HCT116 (cell line): ENCODE measurements at regions not wholly inside any gene's neighbourhood (a gene's known extent, or its start where the extent isn't known, plus 50 kb on each side); places are given as distances from the start of the nearest gene placed in this dataset.

ENCODE experiments used
- ATAC-seq: fragments of 200-7000 bp; cut with Tn5 transposase; 2 replicates; pipeline ENCODE4 v1.9.1; 2020; ENCODE audit warnings: mild to moderate bottlenecking, moderate library complexity
- BruUV-seq: library from RNA; stranded (reverse); fragments of 400-500 nt; replicated peaks from 2 replicates; lab custom pipeline; 2021; lab: Mats Ljungman, UMichigan
- CTCF ChIA-PET: fragments of 300-600 bp; sonication (Branson Sonifier 250); formaldehyde crosslinking; loops from one replicate; lab custom pipeline; 2021; ENCODE audit warnings: antibody characterized with exemption; lab: Charles Lee
- POLR2A ChIA-PET: fragments of 300-600, 350-600 bp; sonication (Branson Sonifier 250); formaldehyde crosslinking; loops from one replicate; lab custom pipeline; 2021; ENCODE audit warnings: antibody characterized with exemption; lab: Charles Lee
- RAD21 ChIA-PET, 2 experiments: fragments of 300-600 bp; sonication (Branson Sonifier 250); formaldehyde crosslinking; loops; one replicate each; lab custom pipeline; 2023; ENCODE audit warnings: low total read pairs in 2 of 2; ENCODE audit not compliant: uncharacterized antibody in 2 of 2, unreplicated experiment in 2 of 2, low non-redundant PET in 1 of 2; lab: Charles Lee
- DNase-seq: peaks from one replicate; pipeline ENCODE4 v3.0.0-alpha.2; 2010; ENCODE audit warnings: low read depth, low spot score
- H2AFZ ChIP-seq: fragments of 200-600 bp; shearing (Covaris generic), sonication (generic); 2 replicates; pipeline ENCODE4 v1.6.1; 2017; ENCODE audit warnings: low read depth, mixed run types, mixed read lengths, antibody characterized with exemption, low read length; ENCODE audit not compliant: poor library complexity, severe bottlenecking
- H3K27ac ChIP-seq: 2 replicates; pipeline ENCODE4 v1.5.1; 2012; ENCODE audit warnings: low read depth, low read length
- H3K27me3 ChIP-seq: fragments of 200-600 bp; sonication (generic); 2 replicates; pipeline ENCODE4 v1.6.1; 2016; ENCODE audit warnings: mixed run types, low read length, mixed read lengths; ENCODE audit not compliant: insufficient read depth
- H3K36me3 ChIP-seq, 2 experiments: fragments of 200-500 bp in 1 of 2; fragments of 200-600 bp in 1 of 2; sonication (Bioruptor generic) in 1 of 2; sonication (generic) in 1 of 2; 2 replicates each; pipeline versions ENCODE4 v1.5.1 to v1.6.1; 2014 to 2016; ENCODE audit warnings: low read length in 2 of 2, inconsistent platforms in 1 of 2, mixed read lengths in 1 of 2, mixed run types in 1 of 2; ENCODE audit not compliant: insufficient read depth in 2 of 2, control insufficient read depth in 1 of 2
- H3K4me1 ChIP-seq, 2 experiments: fragments of 200-600 bp in 1 of 2; sonication (generic) in 1 of 2; 2 replicates each; pipeline versions ENCODE4 v1.5.1 to v1.6.1; 2012 to 2017; ENCODE audit warnings: low read length in 2 of 2, inconsistent platforms in 1 of 2, mild to moderate bottlenecking in 1 of 2, mixed read lengths in 1 of 2, mixed run types in 1 of 2, moderate library complexity in 1 of 2; ENCODE audit not compliant: insufficient read depth in 2 of 2, control insufficient read depth in 1 of 2
- H3K4me2 ChIP-seq: fragments of 200-600 bp; sonication (generic); 2 replicates; pipeline ENCODE4 v1.6.1; 2017; ENCODE audit warnings: mixed run types, low read length, mixed read lengths
- H3K4me3 ChIP-seq, 2 experiments: fragments of 200-600 bp in 1 of 2; sonication (generic) in 1 of 2; replicated peaks in 1 of 2; 2 replicates each; pipeline ENCODE4 v1.5.1; 2011 to 2016; ENCODE audit warnings: low read length in 2 of 2, control low read depth in 1 of 2, low read depth in 1 of 2, mild to moderate bottlenecking in 1 of 2, mixed read lengths in 1 of 2, mixed run types in 1 of 2
- H3K79me2 ChIP-seq: fragments of 200-600 bp; sonication (generic); 2 replicates; pipeline ENCODE4 v1.6.1; 2017; ENCODE audit warnings: mild to moderate bottlenecking, mixed run types, low read length, moderate library complexity, mixed read lengths; ENCODE audit not compliant: insufficient read depth
- H3K9ac ChIP-seq: fragments of 200-600 bp; sonication (generic); 2 replicates; pipeline ENCODE4 v1.6.1; 2016; ENCODE audit warnings: low read length, mixed read lengths
- H3K9me2 ChIP-seq: fragments of 200-600 bp; sonication (generic), shearing (Covaris generic); 2 replicates; pipeline ENCODE4 v1.6.1; 2017; ENCODE audit warnings: mixed run types, mild to moderate bottlenecking, moderate library complexity; ENCODE audit not compliant: insufficient read depth
- H3K9me3 ChIP-seq, 2 experiments: fragments of 200-500 bp in 1 of 2; fragments of 200-600 bp in 1 of 2; sonication (Bioruptor generic) in 1 of 2; sonication (generic) in 1 of 2; 2 replicates each; pipeline ENCODE4 v1.6.1; 2014 to 2017; ENCODE audit warnings: low read length in 2 of 2, mixed read lengths in 2 of 2, inconsistent platforms in 1 of 2, low read depth in 1 of 2, mild to moderate bottlenecking in 1 of 2, mixed run types in 1 of 2, moderate library complexity in 1 of 2; ENCODE audit not compliant: control insufficient read depth in 1 of 2, insufficient read depth in 1 of 2
- H4K20me1 ChIP-seq: fragments of 200-600 bp; sonication (generic), shearing (Covaris generic); 2 replicates; pipeline ENCODE4 v1.6.1; 2017; ENCODE audit warnings: mixed run types, mild to moderate bottlenecking, moderate library complexity; ENCODE audit not compliant: insufficient read depth
- CEBPB ChIP-seq: IDR thresholded peaks from 2 replicates; pipeline ENCODE4 v1.6.1; 2012; ENCODE audit warnings: low read depth
- FOSL1 ChIP-seq: IDR thresholded peaks from 2 replicates; pipeline ENCODE4 v1.6.1; 2012; ENCODE audit warnings: low read depth
- MAX ChIP-seq: IDR thresholded peaks from 2 replicates; pipeline ENCODE4 v1.6.1; 2012
- RAD21 ChIP-seq: IDR thresholded peaks from 2 replicates; pipeline ENCODE4 v1.6.1; 2012; ENCODE audit warnings: low read depth, mild to moderate bottlenecking
- REST ChIP-seq: IDR thresholded peaks from 2 replicates; pipeline ENCODE4 v1.6.1; 2012; ENCODE audit warnings: low read depth
- ZFX ChIP-seq: fragments of 450-650 bp; IDR thresholded peaks from 2 replicates; pipeline ENCODE4 v1.6.1; 2017
- intact Hi-C: fragments of 100-400 bp; cut with micrococcal nuclease; formaldehyde crosslinking; loops from 2 replicates; pipeline ENCODE4 v1.10.0; 2022
- TF ChIP-seq, protein P1 (sequence below): IDR thresholded peaks from 2 replicates; pipeline ENCODE4 v1.6.1; 2011; ENCODE audit warnings: mild to moderate bottlenecking, low read length, moderate library complexity; ENCODE audit not compliant: insufficient replicate concordance; ENCODE audit errors: extremely low read depth

DNA sequence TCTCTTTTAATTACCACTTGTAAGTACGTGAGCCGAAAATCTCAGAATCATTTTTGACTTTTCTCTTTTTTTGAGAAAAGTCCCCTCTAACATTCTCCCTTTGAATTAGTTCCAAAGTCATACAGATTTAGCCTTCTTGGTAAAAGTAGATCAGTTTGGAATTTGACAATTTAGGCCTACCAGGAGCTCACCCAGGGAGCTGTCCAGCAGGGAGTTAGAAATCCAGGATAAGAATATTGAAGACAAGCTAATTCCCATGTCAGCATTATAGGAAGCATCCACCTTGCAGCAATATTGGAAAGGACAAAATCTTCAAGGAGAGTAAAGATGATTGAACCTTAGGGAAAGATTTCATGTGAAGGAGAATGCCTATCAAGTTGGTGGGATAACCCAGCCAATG, 352.2 kb upstream of the CPEB2 start:
- H3K36me3 ChIP-seq, result no peaks in the 10 kb centered on the region; a peak in 1 of 4 replicates
- no peak overlapping the region for H3K9ac ChIP-seq
- ChIA-PET POLR2A (no interaction called here), RAD21 (no interaction called here), CTCF (no interaction called here)
- DNase-seq, result no peak
- H3K27me3 ChIP-seq, result no peaks in the 10 kb centered on the region
- intact Hi-C loops, result no loop called here
- no peaks in the 10 kb centered on the region for H3K4me1 ChIP-seq
- no peak overlapping the region for H3K27ac ChIP-seq
- H3K9me2 ChIP-seq, result no peaks in the 10 kb centered on the region
- H4K20me1 ChIP-seq, result no peaks in the 10 kb centered on the region
- H3K9me3 ChIP-seq, result 0 out of 4 replicates have a peak, but pooled peaks cover 0 to 2% of the 10 kb centered on the region in 2 experiments
- no peak overlapping the region for H3K4me3 ChIP-seq
- TF ChIP-seq RAD21 (no peak), CEBPB (no peak), MAX (no peak), ZFX (no peak), FOSL1 (no peak), REST (no peak)
- TF ChIP-seq, protein P1, sequence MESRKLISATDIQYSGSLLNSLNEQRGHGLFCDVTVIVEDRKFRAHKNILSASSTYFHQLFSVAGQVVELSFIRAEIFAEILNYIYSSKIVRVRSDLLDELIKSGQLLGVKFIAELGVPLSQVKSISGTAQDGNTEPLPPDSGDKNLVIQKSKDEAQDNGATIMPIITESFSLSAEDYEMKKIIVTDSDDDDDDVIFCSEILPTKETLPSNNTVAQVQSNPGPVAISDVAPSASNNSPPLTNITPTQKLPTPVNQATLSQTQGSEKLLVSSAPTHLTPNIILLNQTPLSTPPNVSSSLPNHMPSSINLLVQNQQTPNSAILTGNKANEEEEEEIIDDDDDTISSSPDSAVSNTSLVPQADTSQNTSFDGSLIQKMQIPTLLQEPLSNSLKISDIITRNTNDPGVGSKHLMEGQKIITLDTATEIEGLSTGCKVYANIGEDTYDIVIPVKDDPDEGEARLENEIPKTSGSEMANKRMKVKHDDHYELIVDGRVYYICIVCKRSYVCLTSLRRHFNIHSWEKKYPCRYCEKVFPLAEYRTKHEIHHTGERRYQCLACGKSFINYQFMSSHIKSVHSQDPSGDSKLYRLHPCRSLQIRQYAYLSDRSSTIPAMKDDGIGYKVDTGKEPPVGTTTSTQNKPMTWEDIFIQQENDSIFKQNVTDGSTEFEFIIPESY, result no peak
- no peak overlapping the region for H2AFZ ChIP-seq
- H3K79me2 ChIP-seq, result no peaks in the 10 kb centered on the region
- no peak for ATAC-seq
- BruUV-seq, result no TSS peak
- H3K4me2 ChIP-seq, result no peak overlapping the region
